ENCODE measurements at regions not wholly inside any gene's neighbourhood (a gene's known extent, or its start where the extent isn't known, plus 50 kb on each side); places are given as distances from the start of the nearest gene placed in this dataset.

- TF ChIP-seq CTCF (IDR thresholded peaks at IDR 0.05) (no peak), EZH2 (IDR thresholded peaks at IDR 0.05; ENCODE audit: borderline replicate concordance, insufficient read depth, low read depth, low read length, poor library complexity, severe bottlenecking) (no peak)
Measured at GRCh38 chrX:134074151-134074550, 88.8 kb upstream of the GPC3 start.
